Astrocyte (in vitro differentiated cells and primary cell): ENCODE measurements at regions not wholly inside any gene's neighbourhood (a gene's known extent, or its start where the extent isn't known, plus 50 kb on each side); places are given as distances from the start of the nearest gene placed in this dataset.

Source experiments
- CTCF ChIP-seq: IDR thresholded peaks from 2 replicates; pipeline ENCODE4 v1.5.1; 2011; ENCODE audit warnings: low read depth, mild to moderate bottlenecking, inconsistent platforms, low read length, moderate library complexity; ENCODE audit not compliant: insufficient read depth
- EZH2 ChIP-seq: IDR thresholded peaks from 2 replicates; pipeline ENCODE4 v1.6.1; 2012; ENCODE audit warnings: mild to moderate bottlenecking, low read length, inconsistent platforms; ENCODE audit not compliant: insufficient read depth

GRCh38 chr1:189627427-189627826 is 850.2 kb downstream of the BRINP3 start:
- no peak for TF ChIP-seq CTCF
- TF ChIP-seq EZH2 = no peak
